ENCODE measurements at regions not wholly inside any gene's neighbourhood (a gene's known extent, or its start where the extent isn't known, plus 50 kb on each side); places are given as distances from the start of the nearest gene placed in this dataset.

DNA sequence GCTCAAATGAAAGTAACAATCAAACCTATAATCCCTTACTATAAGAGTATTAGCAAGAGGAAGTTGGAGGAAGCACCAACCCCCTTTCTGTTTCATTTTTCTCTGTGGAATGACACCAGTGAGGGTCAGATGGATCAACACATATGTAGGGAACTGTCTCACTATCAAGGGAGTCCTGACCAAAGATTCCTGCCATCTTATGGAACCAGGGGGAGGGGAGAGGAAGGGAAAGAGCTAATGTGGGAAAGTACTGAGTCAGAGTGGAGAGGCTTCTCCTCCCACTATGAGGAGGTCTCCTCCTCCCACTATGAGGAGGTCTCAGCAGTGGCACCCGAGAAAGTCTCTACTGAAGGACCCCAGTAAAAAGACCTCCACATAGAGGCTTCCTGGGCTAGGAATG is 73.3 kb upstream of the PCSK1 start:
- TF ChIP-seq, protein P1, sequence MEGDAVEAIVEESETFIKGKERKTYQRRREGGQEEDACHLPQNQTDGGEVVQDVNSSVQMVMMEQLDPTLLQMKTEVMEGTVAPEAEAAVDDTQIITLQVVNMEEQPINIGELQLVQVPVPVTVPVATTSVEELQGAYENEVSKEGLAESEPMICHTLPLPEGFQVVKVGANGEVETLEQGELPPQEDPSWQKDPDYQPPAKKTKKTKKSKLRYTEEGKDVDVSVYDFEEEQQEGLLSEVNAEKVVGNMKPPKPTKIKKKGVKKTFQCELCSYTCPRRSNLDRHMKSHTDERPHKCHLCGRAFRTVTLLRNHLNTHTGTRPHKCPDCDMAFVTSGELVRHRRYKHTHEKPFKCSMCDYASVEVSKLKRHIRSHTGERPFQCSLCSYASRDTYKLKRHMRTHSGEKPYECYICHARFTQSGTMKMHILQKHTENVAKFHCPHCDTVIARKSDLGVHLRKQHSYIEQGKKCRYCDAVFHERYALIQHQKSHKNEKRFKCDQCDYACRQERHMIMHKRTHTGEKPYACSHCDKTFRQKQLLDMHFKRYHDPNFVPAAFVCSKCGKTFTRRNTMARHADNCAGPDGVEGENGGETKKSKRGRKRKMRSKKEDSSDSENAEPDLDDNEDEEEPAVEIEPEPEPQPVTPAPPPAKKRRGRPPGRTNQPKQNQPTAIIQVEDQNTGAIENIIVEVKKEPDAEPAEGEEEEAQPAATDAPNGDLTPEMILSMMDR (IDR thresholded peaks at IDR 0.05) = no peak
- no peak for TF ChIP-seq EP300 (IDR thresholded peaks at IDR 0.05)

Measured in tibial nerve (tissue), 4 donors.